Thyroid gland (tissue), 4 donors: ENCODE measurements at regions not wholly inside any gene's neighbourhood (a gene's known extent, or its start where the extent isn't known, plus 50 kb on each side); places are given as distances from the start of the nearest gene placed in this dataset.

Experiments used
- DNase-seq, 2 donors: peaks; one replicate each; pipeline ENCODE4 v3.0.0-alpha.2; 2019
- H3K27ac ChIP-seq, 3 donors: fragments of 200-600 bp; sonication (generic); 1 replicate in 2 of 3; 2 replicates in 1 of 3; pipeline ENCODE4 v1.5.1; 2016 to 2019; ENCODE audit warnings: mild to moderate bottlenecking in 1 of 3, moderate library complexity in 1 of 3
- H3K27me3 ChIP-seq: fragments of 200-600 bp; sonication (generic); one replicate; pipeline ENCODE4 v1.5.1; 2019
- H3K36me3 ChIP-seq, 2 donors: fragments of 200-600 bp; sonication (generic); one replicate each; pipeline ENCODE4 v1.5.1; 2016 to 2019
- H3K4me1 ChIP-seq, 2 donors: fragments of 200-600 bp; sonication (generic); one replicate each; pipeline ENCODE4 v1.5.1; 2017 to 2019
- H3K4me3 ChIP-seq, 3 donors: fragments of 200-600 bp; sonication (generic); replicated peaks in 1 of 3; 1 replicate in 2 of 3; 2 replicates in 1 of 3; pipeline ENCODE4 v1.5.1; 2016; ENCODE audit warnings: mild to moderate bottlenecking in 1 of 3
- H3K9me3 ChIP-seq: fragments of 200-600 bp; sonication (generic); one replicate; pipeline ENCODE4 v1.5.1; 2017
- CTCF ChIP-seq, 6 experiments: fragments of 200-600 bp in 3 of 6; fragments of 450-650 bp in 3 of 6; sonication (generic) in 3 of 6; IDR thresholded peaks; one replicate each; pipeline ENCODE4 v1.5.1; 2016 to 2019; ENCODE audit warnings: antibody characterized with exemption in 6 of 6, mild to moderate bottlenecking in 2 of 6, inconsistent platforms in 1 of 6, moderate library complexity in 1 of 6
- POLR2A ChIP-seq, 2 donors: fragments of 450-650 bp; IDR thresholded peaks; one replicate each; pipeline ENCODE4 v1.6.1; 2017; ENCODE audit warnings: antibody characterized with exemption in 2 of 2, mild to moderate bottlenecking in 2 of 2, moderate library complexity in 1 of 2
- WGBS, 2 donors: methylation state at CpG; one replicate each; pipeline ENCODE4 v1.1.5; 2017; 5-methylcytosine and 5-hydroxymethylcytosine counted together
- intact Hi-C: fragments of 100-400 bp; cut with DNase I; formaldehyde crosslinking; loops from one replicate; pipeline ENCODE4 v1.15.1; 2023

DNA sequence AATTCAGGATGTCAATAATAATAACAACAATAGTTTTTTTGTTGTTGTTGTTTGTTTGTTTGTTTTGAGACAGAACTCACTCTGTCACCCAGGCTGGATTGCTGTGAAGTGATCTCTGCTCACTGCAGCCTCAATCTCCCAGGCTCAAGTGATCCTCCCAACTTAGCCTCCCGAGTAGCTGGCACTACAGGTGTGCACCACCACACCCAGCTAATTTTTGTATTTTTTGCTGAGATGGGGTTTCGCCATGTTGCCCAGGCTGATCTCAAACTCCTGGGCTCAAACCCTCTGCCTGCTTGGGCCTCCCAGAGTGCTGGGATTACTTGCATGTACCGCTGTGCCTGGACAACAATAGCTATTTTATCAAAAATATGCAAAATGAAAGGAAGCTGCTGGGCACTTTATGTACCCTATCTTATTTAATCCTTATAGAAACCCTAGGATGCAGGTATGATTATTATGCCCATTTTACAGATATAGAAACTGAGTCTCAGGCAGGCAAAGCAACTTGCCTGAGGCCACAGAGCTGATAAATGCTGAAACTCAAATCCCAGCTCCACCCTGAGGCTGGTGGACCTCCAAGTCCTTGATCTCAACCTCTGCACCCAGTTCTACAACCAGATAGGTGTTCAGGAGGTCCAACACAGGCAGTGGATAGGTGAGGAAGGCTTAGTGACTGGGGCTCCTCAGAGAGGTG, 57.4 kb upstream of the CTPS1 start:
- Histone ChIP-seq H3K4me1 (peaks cover 0 to 12% of the 10 kb centered on the region in 2 donors), H3K4me3 (no peak overlapping the region), H3K27me3 (no peaks in the 10 kb centered on the region), H3K27ac (no peak overlapping the region), H3K36me3 (no peaks in the 10 kb centered on the region), H3K9me3 (no peaks in the 10 kb centered on the region)
- DNase-seq: no peak
- no peak for TF ChIP-seq CTCF (IDR thresholded peaks at IDR 0.05)
- TF ChIP-seq POLR2A (IDR thresholded peaks at IDR 0.05): no peak
- intact Hi-C loops: no loop called here
- WGBS, 2 donors: 95 to 100% methylated on average over 3 of the region's 3 CpGs

DNA sequence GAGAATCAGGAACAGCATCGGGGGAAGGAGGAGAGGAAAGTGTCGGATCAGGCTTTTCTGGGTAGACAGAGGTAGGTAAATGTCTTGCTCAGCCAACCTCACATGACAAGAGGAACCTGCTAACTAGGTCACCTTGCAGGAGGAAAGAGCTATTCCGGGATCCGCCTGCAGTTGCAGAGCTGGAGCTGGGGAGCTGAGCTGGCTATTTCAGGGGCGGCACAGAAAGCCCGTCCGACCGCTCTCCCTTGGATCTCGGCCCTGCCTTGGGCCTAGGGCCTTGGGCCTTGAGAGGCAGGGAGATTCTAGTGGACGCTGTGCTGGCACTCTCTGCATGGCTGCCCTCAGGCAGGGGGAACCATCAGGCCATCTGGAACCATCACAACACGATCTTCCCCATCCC, 56.5 kb upstream of the CTPS1 start:
- Histone ChIP-seq H3K4me3 (no peak overlapping the region), H3K27me3 (no peaks in the 10 kb centered on the region), H3K36me3 (no peaks in the 10 kb centered on the region), H3K9me3 (no peaks in the 10 kb centered on the region), H3K27ac (no peak overlapping the region), H3K4me1 (peaks cover 0 to 12% of the 10 kb centered on the region in 2 donors)
- WGBS, 2 donors: 33 to 62% methylated on average over 3 to 11 of the region's 11 CpGs
- peak in 2 of 6 experiments; percentile 9 to 40 for TF ChIP-seq CTCF (IDR thresholded peaks at IDR 0.05)
- no peak for TF ChIP-seq POLR2A (IDR thresholded peaks at IDR 0.05)
- peak; percentile 76 to 82 for DNase-seq
- intact Hi-C loops: no loop called here

GRCh38 chr1:40923511-40924020, 55.9 kb upstream of the CTPS1 start:
- Histone ChIP-seq H3K27me3 (no peaks in the 10 kb centered on the region), H3K9me3 (no peaks in the 10 kb centered on the region), H3K36me3 (no peaks in the 10 kb centered on the region), H3K27ac (no peak overlapping the region), H3K4me1 (peaks cover 0 to 12% of the 10 kb centered on the region in 2 donors), H3K4me3 (no peak overlapping the region)
- TF ChIP-seq CTCF (IDR thresholded peaks at IDR 0.05) (no peak), POLR2A (IDR thresholded peaks at IDR 0.05) (no peak)
- 93 to 94% methylated on average over 3 of the region's 3 CpGs for WGBS, 2 donors
- intact Hi-C loops: no loop called here
- DNase-seq: no peak

GRCh38 chr1:40924767-40925166, 54.7 kb upstream of the CTPS1 start:
- Histone ChIP-seq H3K4me3 (no peak overlapping the region), H3K4me1 (peaks cover 0 to 5% of the 10 kb centered on the region in 2 donors), H3K9me3 (no peaks in the 10 kb centered on the region), H3K27ac (no peak overlapping the region), H3K36me3 (no peaks in the 10 kb centered on the region), H3K27me3 (no peaks in the 10 kb centered on the region)
- TF ChIP-seq POLR2A (IDR thresholded peaks at IDR 0.05) (no peak), CTCF (IDR thresholded peaks at IDR 0.05) (no peak)
- intact Hi-C loops: no loop called here
- no peak for DNase-seq
- 94 to 99% methylated on average over 5 of the region's 5 CpGs for WGBS, 2 donors

GRCh38 chr1:40925834-40926410, 53.6 kb upstream of the CTPS1 start:
- intact Hi-C loops: no loop called here
- WGBS, 2 donors: 86 to 87% methylated on average over 5 of the region's 5 CpGs
- H3K9me3 ChIP-seq: no peaks in the 10 kb centered on the region
- no peak for TF ChIP-seq CTCF (IDR thresholded peaks at IDR 0.05)
- TF ChIP-seq POLR2A (IDR thresholded peaks at IDR 0.05): no peak
- H3K27me3 ChIP-seq: no peaks in the 10 kb centered on the region
- no peak overlapping the region for H3K27ac ChIP-seq
- H3K4me1 ChIP-seq: no peaks in the 10 kb centered on the region
- no peaks in the 10 kb centered on the region for H3K36me3 ChIP-seq
- no peak overlapping the region for H3K4me3 ChIP-seq
- DNase-seq: no peak
